Stimulated activated naive CD8-positive, alpha-beta T cell treated with anti-CD3 and anti-CD28 coated beads, Interleukin-15, amount 100 ng/mL, for 72 hours (primary cell): ENCODE measurements at regions not wholly inside any gene's neighbourhood (a gene's known extent, or its start where the extent isn't known, plus 50 kb on each side); places are given as distances from the start of the nearest gene placed in this dataset.

ENCODE experiments used
- ATAC-seq: fragments of 150-1000 bp; cut with Tn5 transposase; 2 replicates; pipeline ENCODE4 v1.10.0; 2021; ENCODE audit warnings: mild to moderate bottlenecking, moderate library complexity
- DNase-seq, 2 donors: peaks; one replicate each; pipeline ENCODE4 v3.0.0; 2021 to 2022
- H3K27ac Mint-ChIP-seq, 2 donors: one replicate each; pipeline ENCODE4 v1.8.0; 2022; ENCODE audit warnings: mild to moderate bottlenecking in 2 of 2, mixed read lengths in 2 of 2, moderate library complexity in 2 of 2
- H3K27me3 Mint-ChIP-seq: one replicate; pipeline ENCODE4 v1.8.0; 2022; ENCODE audit warnings: mixed read lengths
- H3K4me1 Mint-ChIP-seq: one replicate; pipeline ENCODE4 v1.8.0; 2022; ENCODE audit warnings: mild to moderate bottlenecking, mixed read lengths
- H3K4me3 Mint-ChIP-seq, 2 donors: one replicate each; pipeline ENCODE4 v1.8.0; 2022; ENCODE audit warnings: mild to moderate bottlenecking in 2 of 2, mixed read lengths in 2 of 2, moderate library complexity in 1 of 2
- H3K9me3 Mint-ChIP-seq, 2 donors: one replicate each; pipeline ENCODE4 v1.8.0; 2022; ENCODE audit warnings: mixed read lengths in 2 of 2

GRCh38 chr11:16685914-16686313 is 52.5 kb upstream of the C11orf58 start:
- DNase-seq (no peak), ATAC-seq (no peak)
- no peak overlapping the region for H3K27ac Mint-ChIP-seq
- H3K27me3 Mint-ChIP-seq: peaks cover 12% of the 10 kb centered on the region
- H3K4me3 Mint-ChIP-seq: no peak overlapping the region
- no peaks in the 10 kb centered on the region for H3K4me1 Mint-ChIP-seq
- H3K9me3 Mint-ChIP-seq: no peaks in the 10 kb centered on the region

- peaks cover 24% of the 10 kb centered on the region for H3K27me3 Mint-ChIP-seq
These were observed 59.9 kb upstream of the C11orf58 start for GRCh38 chr11:16678466-16679116.

GRCh38 chr11:16669799-16670415 is 68.5 kb upstream of the C11orf58 start:
- H3K4me1 Mint-ChIP-seq: no peaks in the 10 kb centered on the region
- H3K27ac Mint-ChIP-seq: no peak overlapping the region
- peaks cover 14% of the 10 kb centered on the region for H3K27me3 Mint-ChIP-seq
- DNase-seq: no peak
- no peak overlapping the region for H3K4me3 Mint-ChIP-seq
- peaks cover 22 to 30% of the 10 kb centered on the region in 2 donors for H3K9me3 Mint-ChIP-seq
- ATAC-seq: no peak

More at GRCh38 chr11:16678466-16679116, 59.9 kb upstream of the C11orf58 start:
- Mint-ChIP-seq H3K4me3 (no peak overlapping the region), H3K4me1 (no peaks in the 10 kb centered on the region), H3K27ac (no peak overlapping the region), H3K9me3 (peaks cover 6 to 17% of the 10 kb centered on the region in 2 donors)
- ATAC-seq (no peak), DNase-seq (no peak)

DNA sequence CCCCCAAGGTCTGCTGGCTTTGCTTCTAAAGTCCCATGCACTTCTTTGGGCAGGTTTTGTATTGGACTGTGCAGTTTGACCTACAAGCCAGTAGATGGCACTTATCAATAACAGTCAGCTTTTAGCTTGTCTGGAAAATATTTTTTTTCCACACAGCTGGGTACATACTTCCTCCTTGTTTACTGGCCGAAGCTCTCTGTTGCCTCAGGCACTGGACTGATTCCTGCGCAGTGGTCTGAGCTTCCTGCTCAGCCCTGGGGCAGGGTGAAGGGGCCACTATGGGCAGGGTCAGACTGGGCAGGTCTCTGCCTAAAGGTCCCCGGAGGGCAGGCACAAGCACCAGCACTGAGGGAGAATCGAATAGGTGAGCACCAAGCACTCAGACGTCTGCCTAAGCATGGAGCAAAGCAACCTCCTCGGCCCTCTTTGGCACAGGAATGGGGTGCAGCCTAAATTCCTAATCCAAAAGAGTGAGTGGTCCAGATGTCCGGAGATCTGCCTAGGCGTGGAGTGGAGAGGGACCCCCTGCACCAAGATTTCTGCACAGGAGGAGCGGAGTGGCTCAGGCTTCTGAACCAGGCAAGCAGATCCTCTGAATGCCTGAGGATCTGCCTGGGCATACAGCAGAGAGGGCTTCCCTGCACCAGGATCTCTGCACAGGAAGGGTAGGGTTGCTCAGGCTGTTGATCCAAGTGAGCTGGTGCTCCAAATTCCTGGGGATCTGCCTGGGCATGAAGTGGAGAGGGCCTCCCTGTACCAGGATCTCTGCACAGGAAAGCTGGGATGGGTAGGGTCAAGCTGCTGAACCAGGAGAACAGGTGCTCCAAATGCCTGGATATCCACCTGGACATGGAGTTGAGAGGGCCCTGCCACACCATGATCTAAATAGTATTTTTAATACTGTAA is 105.9 kb upstream of the C11orf58 start:
- H3K4me1 Mint-ChIP-seq: no peaks in the 10 kb centered on the region
- H3K27ac Mint-ChIP-seq: peak overlapping the region in 1 of 2 donors; percentile 62
- ATAC-seq (no peak), DNase-seq (no peak)
- H3K4me3 Mint-ChIP-seq: no peak overlapping the region
- H3K9me3 Mint-ChIP-seq: peaks cover 5 to 37% of the 10 kb centered on the region in 2 donors
- H3K27me3 Mint-ChIP-seq: peaks cover 10% of the 10 kb centered on the region

GRCh38 chr11:16630651-16631050 is 107.8 kb upstream of the C11orf58 start:
- Mint-ChIP-seq H3K4me3 (no peak overlapping the region), H3K9me3 (peaks cover 5 to 22% of the 10 kb centered on the region in 2 donors), H3K27ac (no peak overlapping the region), H3K27me3 (peaks cover 10% of the 10 kb centered on the region), H3K4me1 (no peaks in the 10 kb centered on the region)
- no peak for DNase-seq
- no peak for ATAC-seq

DNA sequence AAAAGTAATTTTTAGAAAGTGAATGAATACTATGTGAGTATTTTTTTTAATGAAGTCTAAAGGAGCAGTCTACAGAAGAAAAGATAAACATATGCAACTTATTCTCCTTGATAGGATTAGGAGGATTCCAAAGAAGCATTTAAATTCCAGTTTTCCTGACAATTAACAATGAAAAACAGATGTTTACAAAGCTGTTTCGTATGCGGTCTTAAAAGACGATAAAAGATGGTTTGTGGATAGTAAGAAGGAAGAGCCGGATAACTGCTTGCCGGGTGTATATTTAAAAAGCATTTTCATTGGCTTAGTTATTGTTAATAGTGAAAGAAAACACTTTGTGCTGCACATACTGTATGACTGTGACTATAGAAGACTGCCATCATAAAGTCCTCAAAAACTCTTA is 120.0 kb upstream of the C11orf58 start:
- Mint-ChIP-seq H3K4me3 (no peak overlapping the region), H3K27me3 (peaks cover 7% of the 10 kb centered on the region), H3K4me1 (peaks cover 13% of the 10 kb centered on the region), H3K27ac (no peak overlapping the region), H3K9me3 (peaks cover 9 to 11% of the 10 kb centered on the region in 2 donors)
- DNase-seq (no peak), ATAC-seq (no peak)

- H3K27me3 Mint-ChIP-seq: peaks cover 7% of the 10 kb centered on the region
- no peak overlapping the region for H3K27ac Mint-ChIP-seq
- H3K4me1 Mint-ChIP-seq: peaks cover 36% of the 10 kb centered on the region
- ATAC-seq: no peak
- no peak for DNase-seq
- no peaks in the 10 kb centered on the region for H3K9me3 Mint-ChIP-seq
- H3K4me3 Mint-ChIP-seq: no peak overlapping the region
These were observed 123.0 kb upstream of the C11orf58 start for GRCh38 chr11:16615480-16615879.

DNA sequence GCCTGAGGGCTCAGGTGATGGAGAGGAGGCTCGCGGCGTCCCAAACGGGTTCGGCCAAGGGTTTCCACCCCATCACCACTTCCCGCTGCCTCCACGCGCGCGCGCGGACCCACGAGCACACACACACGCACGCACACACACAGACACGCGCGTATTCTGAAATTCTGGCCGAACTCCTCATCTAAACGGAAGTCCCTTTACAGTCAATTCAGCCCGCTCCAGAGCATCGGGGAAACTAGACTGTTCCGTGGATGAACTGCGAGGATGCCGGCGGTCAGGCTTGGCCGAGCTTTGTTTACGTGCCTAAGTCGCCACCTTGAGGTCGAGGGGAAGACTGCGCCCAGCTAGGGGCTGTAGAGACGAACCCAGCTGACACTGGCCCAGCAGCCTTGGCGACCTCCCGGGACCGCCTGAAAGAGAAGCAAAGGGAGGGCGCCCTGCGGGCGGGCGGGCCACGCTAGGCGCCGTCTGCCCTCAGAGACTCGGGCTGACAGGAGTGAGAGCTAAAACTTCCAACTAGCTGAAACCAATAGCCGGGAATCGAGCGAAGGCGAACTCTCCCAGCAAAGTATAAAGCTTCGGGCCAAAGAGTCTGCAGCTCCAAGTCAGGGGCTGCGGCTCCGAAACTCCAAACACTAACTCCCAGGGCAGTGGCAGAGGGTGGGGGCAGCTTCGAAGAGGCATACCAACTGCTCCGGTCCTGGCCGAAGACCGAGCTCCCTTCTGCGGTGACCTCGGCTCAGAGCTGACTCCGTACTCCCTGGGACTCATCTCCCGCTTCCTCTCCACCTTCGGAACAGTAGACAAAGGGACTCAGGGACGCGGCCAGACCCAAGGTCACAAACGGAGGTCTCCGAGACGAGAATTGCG is 124.7 kb upstream of the C11orf58 start:
- Mint-ChIP-seq H3K4me1 (peaks cover 36% of the 10 kb centered on the region), H3K4me3 (peak overlapping the region; percentile 72 to 81), H3K27ac (peak overlapping the region in 1 of 2 donors; percentile 74), H3K27me3 (peaks cover 7% of the 10 kb centered on the region), H3K9me3 (no peaks in the 10 kb centered on the region)
- ATAC-seq (peak; percentile 96), DNase-seq (peak; percentile 72 to 79)

GRCh38 chr11:16613262-16613511 is 125.3 kb upstream of the C11orf58 start:
- H3K27me3 Mint-ChIP-seq: peaks cover 7% of the 10 kb centered on the region
- peak overlapping the region; percentile 72 to 81 for H3K4me3 Mint-ChIP-seq
- ATAC-seq: peak; percentile 44
- no peaks in the 10 kb centered on the region for H3K9me3 Mint-ChIP-seq
- H3K27ac Mint-ChIP-seq: no peak overlapping the region
- H3K4me1 Mint-ChIP-seq: peaks cover 36% of the 10 kb centered on the region
- peak in 1 of 2 donors; percentile 19 for DNase-seq

DNA sequence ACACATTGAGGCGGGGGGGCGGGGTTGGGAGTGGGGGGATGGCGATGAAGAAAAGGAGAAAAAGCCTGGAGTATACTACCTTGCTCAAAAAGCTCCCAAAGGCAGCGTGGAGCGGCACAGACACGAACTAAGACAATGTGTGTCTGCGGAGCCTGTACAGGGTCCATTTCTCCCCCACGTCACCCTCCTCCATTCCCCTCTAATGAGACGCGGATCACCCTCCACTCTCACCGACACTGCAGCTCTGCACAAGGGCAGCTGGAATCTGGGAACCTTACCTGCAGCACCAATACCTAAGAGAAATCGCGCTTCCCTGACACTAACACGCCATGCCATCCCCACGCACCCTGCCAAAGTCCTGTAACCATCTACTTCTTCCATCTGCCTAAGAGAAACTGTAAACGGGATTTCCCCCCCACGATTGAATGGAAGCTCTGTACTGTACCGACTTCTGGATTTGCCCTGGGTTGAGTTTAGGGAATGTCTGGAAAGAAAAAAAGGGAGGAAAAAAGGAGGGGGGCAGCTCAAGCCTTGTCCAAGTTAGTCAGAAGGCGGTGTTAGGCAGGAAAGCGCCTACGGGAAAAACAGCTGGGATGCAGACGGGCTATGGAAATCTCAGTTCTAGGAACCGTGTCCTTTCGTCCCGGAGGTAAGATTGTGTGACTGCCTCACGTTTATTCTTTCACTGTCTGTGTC is 125.7 kb upstream of the C11orf58 start:
- Mint-ChIP-seq H3K9me3 (no peaks in the 10 kb centered on the region), H3K4me3 (peak overlapping the region; percentile 72 to 81), H3K27me3 (peaks cover 7% of the 10 kb centered on the region), H3K4me1 (peaks cover 36% of the 10 kb centered on the region), H3K27ac (peak overlapping the region in 1 of 2 donors; percentile 31)
- ATAC-seq (no peak), DNase-seq (no peak)

DNA sequence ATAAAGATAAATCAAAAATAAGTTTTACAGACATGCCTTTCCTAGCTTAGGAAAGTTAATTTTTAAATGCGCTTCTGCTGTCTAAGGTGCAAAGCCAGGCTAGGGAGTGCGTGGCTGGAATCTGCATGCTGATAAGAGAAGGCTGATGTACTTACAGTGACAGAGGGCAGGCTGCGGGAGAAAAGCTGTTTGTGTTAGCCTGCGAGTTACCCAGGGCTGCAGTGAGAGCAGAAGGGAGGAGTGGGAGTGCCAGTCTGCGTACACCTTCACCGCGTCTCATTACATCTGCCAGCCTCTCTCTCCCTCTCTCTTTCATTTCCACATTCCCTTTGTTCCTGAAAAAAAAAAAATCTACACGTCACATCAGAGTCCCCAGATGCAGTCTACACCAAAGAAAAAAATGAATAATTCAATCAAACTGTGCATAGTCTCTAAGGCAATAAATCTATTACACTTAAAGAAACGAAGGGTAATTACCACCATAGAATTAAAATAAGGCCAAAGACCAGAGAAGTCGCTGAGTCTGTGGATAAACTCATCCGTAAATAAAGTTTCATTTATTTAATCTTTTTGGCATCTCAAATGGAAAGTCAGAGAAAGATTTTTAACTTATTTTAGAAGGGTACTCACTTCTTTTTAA is 126.4 kb upstream of the C11orf58 start:
- Mint-ChIP-seq H3K9me3 (no peaks in the 10 kb centered on the region), H3K27me3 (peaks cover 5% of the 10 kb centered on the region), H3K4me1 (peaks cover 36% of the 10 kb centered on the region), H3K4me3 (no peak overlapping the region), H3K27ac (peak overlapping the region in 1 of 2 donors; percentile 14)
- no peak for ATAC-seq
- no peak for DNase-seq

- Mint-ChIP-seq H3K9me3 (no peaks in the 10 kb centered on the region), H3K4me3 (no peak overlapping the region), H3K4me1 (peaks cover 38% of the 10 kb centered on the region), H3K27ac (no peak overlapping the region), H3K27me3 (no peaks in the 10 kb centered on the region)
- DNase-seq: no peak
- ATAC-seq: no peak
These were observed 127.0 kb upstream of the C11orf58 start for GRCh38 chr11:16611401-16611921.

DNA sequence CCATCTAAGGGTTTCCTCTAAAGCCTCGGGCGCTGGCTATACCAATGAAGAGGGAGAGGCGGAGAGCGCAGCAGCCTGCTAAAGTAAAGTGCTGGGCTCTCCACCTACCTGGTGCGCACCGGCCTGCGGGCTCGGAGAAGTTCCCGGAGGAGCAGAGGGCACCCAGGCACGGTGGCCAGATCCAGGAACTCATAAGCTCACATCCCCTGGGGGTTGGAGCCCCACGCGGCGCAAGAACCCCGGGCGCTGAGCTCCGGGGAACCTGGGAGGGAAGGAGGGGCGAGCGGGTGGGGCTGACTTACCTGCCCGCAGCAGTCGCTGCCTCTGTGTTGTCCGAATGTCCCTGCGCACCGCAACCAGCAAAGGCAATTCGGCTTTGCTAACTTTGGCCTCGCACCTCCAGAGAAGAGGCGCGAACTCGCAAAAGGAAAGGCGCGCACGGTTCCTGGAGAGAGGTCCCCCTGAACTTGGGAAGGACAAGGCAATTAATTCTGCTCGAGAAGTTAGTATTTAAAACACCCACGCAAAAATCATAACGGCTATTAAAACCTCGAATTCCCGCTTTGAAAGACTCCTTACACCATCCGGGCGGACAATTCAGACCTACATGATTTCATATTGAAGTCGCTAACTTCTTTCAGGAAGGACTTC is 127.6 kb upstream of the C11orf58 start:
- Mint-ChIP-seq H3K4me1 (peaks cover 44% of the 10 kb centered on the region), H3K27ac (no peak overlapping the region), H3K9me3 (no peaks in the 10 kb centered on the region), H3K27me3 (no peaks in the 10 kb centered on the region), H3K4me3 (no peak overlapping the region)
- no peak for DNase-seq
- no peak for ATAC-seq

- Mint-ChIP-seq H3K4me1 (peaks cover 50% of the 10 kb centered on the region), H3K27me3 (no peaks in the 10 kb centered on the region), H3K27ac (no peak overlapping the region), H3K9me3 (no peaks in the 10 kb centered on the region), H3K4me3 (no peak overlapping the region)
- ATAC-seq (no peak), DNase-seq (no peak)
These were observed 128.2 kb upstream of the C11orf58 start for GRCh38 chr11:16610213-16610737.
